NOMO-1 treated with DMSO at 0.1 percent for 48 hours (cell line): ENCODE measurements at regions not wholly inside any gene's neighbourhood (a gene's known extent, or its start where the extent isn't known, plus 50 kb on each side); places are given as distances from the start of the nearest gene placed in this dataset.
"Not testable (repeated sequence)": the region's sequence is repeated elsewhere in the genome, so short reads cannot be mapped to it uniquely, and the experiment has no call there.

ENCODE experiments used
- DNase-seq: peaks from one replicate; lab custom pipeline; 2025; ENCODE audit not compliant: unreplicated experiment; lab: John Stamatoyannopoulos, UW

DNA sequence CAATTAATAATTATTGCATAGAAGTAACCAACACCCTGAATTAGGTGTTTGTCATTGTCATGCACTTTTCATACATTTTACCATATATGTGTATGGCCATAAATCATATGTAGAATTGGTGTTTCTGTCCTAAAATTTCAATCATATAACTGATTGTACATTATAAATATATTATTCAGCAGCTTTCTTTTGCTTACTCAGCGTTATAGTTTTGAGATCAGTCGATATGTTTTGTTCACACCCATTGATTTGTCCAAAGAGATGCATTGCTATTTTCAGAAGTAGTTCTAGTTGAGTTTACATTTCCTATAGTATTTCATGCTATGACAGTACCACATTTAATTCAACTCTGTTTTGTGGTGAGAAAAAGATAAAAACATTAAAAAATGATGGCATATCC lies 50.5 kb upstream of the PARP4 start:
- DNase-seq = no peak

DNA sequence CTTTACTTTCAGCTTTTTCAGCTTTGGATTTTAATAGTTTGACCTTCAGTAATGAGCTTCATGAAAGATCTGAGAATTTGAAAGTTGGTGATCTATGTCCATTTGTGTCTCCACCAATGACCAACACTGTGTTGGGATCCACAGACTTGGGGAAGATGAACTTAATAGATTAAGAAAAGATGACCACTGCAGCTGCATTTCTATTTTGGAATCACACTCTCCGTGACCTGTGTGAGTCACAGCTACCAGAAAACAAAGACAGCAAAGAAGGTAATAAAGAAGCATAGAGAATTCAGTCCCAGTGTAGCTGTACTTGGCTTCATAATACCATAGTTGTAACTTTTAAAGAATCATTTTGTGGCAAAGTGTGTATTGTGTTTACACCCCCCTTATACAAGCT lies 51.4 kb upstream of the PARP4 start:
- not testable (repeated sequence) for DNase-seq

DNA sequence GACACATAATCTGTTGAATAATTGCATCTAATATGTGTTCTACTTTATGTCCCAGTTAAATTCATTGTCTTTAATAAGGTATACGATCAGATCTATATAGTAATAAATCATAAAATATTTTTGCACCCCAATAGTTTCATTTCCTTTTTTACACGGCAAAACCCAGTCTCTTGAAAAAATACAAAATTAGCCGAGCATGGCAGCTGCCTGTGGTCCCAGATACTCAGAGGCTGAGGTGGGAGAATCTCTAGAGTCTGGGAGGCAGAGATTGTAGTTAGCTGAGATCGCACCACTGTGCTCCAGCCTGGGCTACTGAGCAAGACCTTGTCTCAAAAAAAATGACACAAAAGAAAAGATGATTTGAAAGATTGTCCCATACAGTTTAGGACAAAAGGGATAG lies 52.3 kb upstream of the PARP4 start:
- DNase-seq = no peak

DNA sequence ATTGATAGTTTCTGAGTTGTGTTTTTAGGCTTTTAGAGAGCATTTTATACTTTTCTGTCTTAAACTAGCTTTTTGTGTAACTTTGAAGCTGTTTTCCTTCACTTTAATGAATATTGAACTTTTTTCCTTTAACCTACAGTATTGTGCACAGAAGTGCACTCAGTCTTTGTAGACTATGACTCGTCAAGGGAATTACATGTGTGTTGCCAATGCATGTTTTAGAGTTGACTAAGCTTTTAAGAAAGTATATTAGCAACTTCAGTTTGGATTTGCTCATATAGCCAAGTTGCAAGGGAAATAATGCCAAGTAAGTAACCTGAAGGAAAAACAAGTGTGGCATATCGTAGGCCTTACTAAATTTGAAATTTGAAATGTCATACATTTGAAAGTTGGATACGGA lies 55.0 kb upstream of the PARP4 start:
- DNase-seq = not testable (repeated sequence)

DNA sequence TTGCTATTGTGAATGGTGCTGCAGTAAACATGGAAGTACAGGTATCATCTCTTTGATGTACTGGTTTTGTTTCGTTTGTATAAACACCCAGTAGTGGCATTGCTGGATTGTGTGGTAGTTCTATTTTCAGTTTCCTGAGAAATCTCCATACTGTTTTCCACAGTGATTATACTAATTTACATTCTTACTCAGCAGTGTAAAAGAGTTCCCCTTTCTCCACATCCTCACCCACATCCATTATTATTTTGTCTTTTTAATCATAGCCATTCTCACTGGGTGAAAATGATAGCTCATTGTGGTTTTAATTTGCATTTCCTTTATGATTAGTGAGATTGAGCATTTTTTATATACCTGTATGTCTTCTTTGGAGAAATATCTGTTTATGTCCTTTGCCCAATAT lies 62.3 kb upstream of the PARP4 start:
- peak; percentile 5 for DNase-seq

GRCh38 chr13:24580315-24580714 lies 67.7 kb upstream of the PARP4 start:
- not testable (repeated sequence) for DNase-seq

DNA sequence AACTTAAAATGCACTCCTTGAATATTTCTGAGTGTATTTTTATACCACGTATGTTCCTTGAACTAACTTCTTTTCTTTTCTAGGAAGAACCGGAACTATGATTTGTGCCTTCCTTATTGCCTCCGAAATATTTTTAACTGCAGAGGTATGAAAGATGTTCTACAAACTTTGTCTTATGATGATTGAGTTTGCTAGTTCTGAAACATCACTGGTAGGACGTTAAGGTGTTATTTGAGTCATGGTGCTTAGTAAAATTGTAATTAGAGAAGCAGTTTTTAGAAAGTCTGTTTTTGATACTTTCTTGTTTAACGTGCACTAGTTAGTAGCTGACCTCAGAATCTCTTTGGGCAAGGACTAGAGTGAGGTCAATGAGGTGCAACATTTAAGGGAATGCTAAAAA lies 69.0 kb upstream of the PARP4 start:
- DNase-seq = not testable (repeated sequence)

DNA sequence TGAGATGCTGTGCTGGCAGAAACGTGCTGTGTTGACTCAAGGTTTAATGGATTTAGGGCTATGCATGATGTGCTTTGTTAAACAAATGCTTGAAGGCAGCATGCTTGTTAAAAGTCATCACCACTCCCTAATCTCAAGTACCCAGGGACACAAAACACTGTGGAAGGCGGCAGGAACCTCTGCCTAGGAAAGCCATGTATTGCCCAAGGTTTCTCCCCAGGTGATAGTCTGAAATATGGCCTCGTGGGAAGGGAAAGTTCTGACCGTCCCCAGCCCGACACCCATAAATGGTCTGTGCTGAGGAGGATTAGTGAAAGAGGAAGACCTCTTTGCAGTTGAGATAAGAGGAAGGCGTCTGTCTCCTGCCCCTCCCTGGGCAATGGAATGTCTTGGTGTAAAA lies 79.1 kb upstream of the PARP4 start:
- DNase-seq = not testable (repeated sequence)

DNA sequence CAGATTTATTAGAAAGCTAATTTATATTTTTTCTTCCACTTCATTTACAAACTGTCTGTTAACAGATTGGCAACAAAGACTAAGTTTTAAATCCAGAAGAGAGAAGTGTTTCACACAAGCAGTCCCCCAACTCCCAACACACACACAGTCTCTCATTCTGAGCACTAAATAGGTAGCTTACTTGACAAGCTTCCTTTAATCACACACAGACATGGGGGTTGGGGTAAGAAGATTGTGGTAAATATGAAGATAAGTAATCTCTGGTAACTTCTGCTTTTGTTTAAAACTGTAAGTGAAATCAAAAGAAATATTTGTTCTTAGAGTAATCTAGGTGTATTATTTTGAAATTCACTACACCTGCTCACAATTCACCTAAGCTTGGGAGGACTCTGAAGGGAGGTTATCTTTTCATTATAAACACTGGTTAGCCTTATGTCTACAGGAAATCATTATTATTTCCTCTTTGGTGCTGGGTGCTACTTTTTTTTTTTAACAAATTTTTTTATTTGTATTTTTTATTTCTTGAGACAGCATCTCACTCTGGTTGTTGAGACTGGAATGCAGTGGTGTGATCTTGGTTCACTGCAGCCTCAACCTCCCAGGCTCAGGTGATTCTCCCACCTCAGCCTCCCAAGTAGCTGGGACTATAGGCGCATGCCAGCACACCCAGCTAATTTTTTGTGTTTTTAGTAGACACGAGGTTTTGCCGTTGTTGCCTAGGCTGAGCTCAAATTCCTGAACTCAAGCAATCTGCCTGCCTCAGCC lies 82.1 kb upstream of the ATP12A start:
- DNase-seq = peak; percentile 24

DNA sequence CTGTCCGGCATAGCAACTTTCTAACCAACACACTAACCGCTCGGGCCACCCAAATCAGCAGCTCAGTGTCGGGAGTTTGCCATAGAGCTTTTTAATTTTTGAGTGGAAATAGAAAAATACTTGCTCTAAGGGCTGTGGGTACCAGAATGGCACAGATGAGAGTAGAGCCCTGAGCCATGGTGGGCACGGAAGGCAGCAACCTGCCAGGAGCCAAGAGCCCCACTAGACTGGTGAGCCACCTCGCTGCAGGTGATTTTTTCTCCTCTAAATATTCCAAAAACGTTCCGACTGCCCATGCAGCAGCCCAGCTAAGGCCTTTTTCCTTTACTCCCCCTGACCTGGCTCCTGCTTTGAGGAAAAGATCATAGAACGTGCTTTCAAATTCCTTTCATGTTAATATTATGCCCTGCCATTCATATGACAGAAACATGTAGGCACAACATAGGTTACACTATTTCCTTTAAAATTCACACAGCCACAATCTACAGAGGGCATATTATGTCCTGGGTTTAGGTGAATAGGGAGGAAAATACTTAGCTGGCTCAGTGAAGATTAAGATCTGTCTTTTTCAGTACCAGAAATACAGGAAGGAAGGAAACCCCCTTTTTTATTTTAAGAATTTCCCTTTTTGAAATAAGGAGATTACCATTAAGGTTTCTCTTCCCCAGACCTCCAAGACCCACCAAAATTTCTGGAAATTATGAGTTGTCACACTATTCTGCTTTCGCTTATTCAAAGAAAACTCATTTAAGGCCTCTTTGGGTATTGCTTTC lies 81.0 kb upstream of the ATP12A start:
- not testable (repeated sequence) for DNase-seq

GRCh38 chr13:24605923-24606372 lies 74.3 kb upstream of the ATP12A start:
- no peak for DNase-seq

DNA sequence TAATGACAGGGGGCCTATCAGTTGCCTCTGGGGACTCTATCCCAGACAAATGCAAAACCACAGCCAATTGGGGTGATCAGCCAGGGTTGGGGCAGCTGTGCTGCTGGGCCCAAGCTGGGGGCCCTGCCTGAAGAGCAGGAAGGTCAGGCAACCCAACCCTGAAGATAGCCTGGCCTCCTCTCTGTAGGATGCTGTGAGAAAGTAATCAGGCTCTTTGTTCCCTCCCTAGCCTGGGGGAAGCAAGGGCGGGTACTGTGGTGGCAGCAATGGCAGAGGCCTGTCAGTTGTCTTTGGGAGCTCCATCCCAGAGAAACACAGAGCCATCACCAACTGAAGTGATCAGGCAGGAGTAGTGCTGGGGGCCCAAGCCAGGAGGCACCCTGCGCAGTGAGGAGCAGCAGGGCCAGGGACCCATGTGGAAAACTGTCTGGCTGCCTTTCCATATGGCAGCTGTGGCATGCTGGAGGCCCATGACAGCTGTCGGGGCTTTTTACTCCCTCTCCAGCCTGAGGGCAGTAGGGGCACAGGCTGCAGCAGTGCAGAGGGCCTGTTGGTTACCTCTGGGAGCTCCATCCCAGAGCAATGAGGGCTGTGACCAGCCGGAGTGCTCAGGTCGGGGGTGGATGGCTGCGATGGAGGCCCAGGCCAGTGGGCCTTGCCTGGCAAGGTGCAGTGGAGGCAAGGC lies 73.6 kb upstream of the ATP12A start:
- no peak for DNase-seq

DNA sequence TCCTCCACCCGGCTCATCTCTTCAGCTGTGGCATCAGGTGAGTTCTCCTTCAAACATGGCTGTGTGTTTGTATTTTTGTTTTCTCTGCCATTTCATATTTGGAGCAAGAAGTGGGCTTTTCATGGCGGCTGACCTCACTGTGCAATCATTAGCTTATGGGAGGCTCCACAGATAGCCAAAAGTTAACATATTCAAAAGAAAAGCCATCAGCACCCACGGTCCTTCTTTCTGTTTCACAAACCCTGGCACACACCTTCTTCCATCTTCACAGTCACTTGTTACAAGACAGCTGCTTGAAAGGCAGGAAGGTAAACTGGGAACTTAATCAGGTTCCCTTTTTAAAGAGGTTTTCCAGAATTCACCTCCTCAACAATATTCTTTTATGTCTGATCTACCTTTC lies 69.3 kb upstream of the ATP12A start:
- no peak for DNase-seq

- DNase-seq = no peak
These were observed 67.5 kb upstream of the ATP12A start for GRCh38 chr13:24612726-24613125.

GRCh38 chr13:24613128-24613527 lies 67.1 kb upstream of the ATP12A start:
- DNase-seq = no peak

- no peak for DNase-seq
These were observed 66.5 kb upstream of the ATP12A start for GRCh38 chr13:24613755-24614154.

DNA sequence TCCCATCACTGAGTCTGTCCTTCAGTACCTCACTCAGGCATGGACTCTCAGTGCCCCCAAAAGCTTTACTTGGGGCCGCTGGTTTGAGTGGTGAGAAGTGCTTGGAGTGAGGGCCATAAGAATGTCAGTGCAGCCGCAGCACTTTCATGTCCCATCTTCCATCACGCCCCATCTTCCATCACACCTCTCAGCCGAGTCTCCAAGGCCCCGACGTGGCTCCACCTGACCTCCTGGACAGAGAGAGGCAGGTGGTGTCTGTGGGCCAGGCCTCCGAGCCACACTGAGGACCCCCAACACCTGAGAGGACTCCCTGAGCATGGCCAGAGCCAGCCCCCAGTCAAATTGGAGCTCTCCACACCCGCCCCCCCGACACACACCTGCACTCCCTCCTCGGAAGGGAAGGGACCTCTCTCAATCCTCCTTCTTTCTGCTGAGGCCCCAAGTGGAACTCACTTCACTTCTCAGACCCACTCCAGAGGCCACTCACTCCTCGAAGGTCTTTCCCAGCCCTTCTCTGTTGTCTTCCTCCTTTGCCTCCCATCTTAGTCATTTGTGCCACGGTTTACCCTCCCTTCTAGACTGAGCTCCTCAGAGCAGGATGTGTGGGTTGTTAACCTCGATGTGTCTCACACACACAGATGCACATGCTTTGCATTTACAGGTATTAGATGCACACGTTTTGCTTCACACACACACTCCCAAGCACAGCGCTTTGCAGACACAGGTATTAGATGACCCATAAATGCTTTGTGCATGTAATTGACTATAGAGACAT lies 65.7 kb upstream of the ATP12A start:
- no peak for DNase-seq

DNA sequence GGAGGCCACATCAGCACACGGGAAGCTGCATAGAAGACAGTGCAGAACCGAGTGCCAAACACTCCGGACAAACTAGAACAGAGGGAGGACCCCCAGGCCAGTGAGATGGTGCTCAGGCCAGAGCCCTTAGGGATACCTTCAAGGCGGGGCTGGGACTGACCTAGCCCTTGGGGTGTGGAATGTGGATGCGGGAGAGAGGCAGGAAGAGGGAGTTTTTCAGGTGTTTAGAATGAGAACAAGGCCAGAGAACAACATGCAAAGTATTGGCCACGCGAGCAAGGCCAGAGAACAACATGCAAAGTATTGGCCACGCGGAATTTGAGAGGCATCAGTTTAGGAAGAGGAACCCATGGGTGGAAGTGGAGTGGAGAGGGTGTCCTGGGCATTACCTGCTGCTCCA lies 65.1 kb upstream of the ATP12A start:
- DNase-seq = no peak

GRCh38 chr13:24615911-24616472 lies 64.2 kb upstream of the ATP12A start:
- no peak for DNase-seq

GRCh38 chr13:24616514-24616913 lies 63.7 kb upstream of the ATP12A start:
- no peak for DNase-seq
